ENCODE measurements at regions not wholly inside any gene's neighbourhood (a gene's known extent, or its start where the extent isn't known, plus 50 kb on each side); places are given as distances from the start of the nearest gene placed in this dataset.

DNA sequence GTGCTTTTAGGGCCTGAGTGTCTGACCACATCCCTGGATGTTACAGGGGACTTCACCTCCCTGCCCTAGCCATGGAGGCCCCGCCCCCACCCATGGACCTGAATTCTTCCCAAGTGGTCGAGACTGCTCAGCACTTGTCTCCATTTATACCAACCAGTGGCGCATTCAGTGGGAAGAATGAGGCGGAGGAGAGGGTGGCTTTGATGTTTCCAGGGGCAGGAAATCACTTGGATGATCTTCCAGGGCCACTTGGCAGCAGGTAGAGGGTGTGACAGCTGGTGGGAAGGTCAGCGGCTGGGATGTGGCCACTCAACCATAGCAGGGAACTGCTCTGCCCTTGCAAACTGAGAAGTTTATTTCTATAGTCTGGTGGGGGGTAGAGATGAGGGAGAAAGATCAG lies 155.1 kb upstream of the BLID start:
- Histone ChIP-seq H3K4me3 (ENCODE audit: insufficient read depth, low read depth, low read length) (no peak overlapping the region), H3K27me3 (ENCODE audit: control insufficient read depth, insufficient read depth, low read length) (no peaks in the 10 kb centered on the region), H3K36me3 (replicated peaks; ENCODE audit: control insufficient read depth, insufficient read depth, low read length) (no peaks in the 10 kb centered on the region)
- DNase-seq = no peak

DNA sequence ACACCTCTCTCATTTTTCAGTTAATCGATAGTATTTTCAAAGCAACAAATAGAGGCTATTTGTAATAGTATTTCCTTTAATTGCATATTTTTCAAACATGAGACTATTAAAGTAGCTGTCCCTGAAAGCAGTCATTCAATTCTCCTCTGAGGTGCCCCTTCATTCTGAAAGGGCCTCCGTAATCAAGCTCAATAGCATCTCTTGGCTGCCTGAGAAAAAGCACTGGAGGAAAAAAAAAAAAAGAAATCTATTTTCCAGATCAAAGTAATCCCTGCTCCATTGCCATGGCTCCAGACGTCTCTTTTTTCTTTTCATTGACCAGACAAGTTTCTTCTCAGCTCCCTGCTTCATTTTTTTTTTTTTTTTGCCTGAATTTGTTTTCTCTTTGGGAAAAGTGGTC lies 154.5 kb upstream of the BLID start:
- no peak for DNase-seq
- no peak overlapping the region for H3K4me3 ChIP-seq (ENCODE audit: insufficient read depth, low read depth, low read length)
- no peaks in the 10 kb centered on the region for H3K36me3 ChIP-seq (replicated peaks; ENCODE audit: control insufficient read depth, insufficient read depth, low read length)
- no peaks in the 10 kb centered on the region for H3K27me3 ChIP-seq (ENCODE audit: control insufficient read depth, insufficient read depth, low read length)

DNA sequence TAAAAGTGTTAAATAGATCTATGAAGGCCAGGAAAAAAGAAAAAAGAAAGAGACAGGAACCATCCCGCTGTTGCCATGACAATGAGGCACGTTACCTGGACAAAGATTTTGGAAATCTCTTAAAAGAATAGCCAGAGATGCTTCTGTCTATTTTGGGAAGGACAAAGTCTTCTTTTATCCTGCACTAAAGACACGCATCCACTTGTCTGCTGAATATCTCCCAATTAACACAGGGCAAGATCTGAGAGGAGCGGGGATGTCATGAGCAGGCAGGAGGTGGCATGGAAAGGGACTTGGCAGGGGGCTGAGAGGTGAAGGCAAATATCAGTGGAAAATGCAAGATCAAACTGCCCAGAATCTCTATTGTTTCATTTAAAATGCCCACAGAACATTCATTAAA lies 153.8 kb upstream of the BLID start:
- H3K27me3 ChIP-seq (ENCODE audit: control insufficient read depth, insufficient read depth, low read length) = no peaks in the 10 kb centered on the region
- H3K4me3 ChIP-seq (ENCODE audit: insufficient read depth, low read depth, low read length) = no peak overlapping the region
- no peaks in the 10 kb centered on the region for H3K36me3 ChIP-seq (replicated peaks; ENCODE audit: control insufficient read depth, insufficient read depth, low read length)
- no peak for DNase-seq

DNA sequence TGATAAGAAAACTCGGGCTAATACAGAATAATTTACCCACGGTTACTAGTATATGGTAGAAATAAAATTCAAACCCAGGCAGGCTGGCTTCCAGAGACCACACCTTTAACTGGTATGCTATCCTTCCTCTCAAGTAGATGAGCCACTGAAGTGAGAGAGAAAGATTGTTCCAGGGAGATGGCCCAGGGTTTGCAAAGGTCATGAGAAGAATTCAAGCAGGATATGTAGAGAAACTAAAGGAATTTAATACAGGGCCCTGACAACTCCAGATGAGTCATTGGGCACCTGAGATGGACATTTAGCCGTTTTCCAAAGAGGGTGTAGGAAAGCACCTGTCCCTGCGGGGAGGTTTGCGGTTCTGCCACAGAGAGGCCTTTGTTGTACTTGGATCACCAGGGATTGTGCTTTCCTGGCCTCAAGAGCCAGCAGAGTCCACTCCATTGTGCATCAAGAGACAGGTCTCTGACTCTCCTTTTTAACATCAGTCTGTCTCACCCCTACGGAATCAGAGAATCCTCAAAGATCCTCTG lies 152.7 kb upstream of the BLID start:
- DNase-seq = no peak
- Histone ChIP-seq H3K27me3 (ENCODE audit: control insufficient read depth, insufficient read depth, low read length) (no peaks in the 10 kb centered on the region), H3K36me3 (replicated peaks; ENCODE audit: control insufficient read depth, insufficient read depth, low read length) (no peaks in the 10 kb centered on the region), H3K4me3 (ENCODE audit: insufficient read depth, low read depth, low read length) (no peak overlapping the region)

DNA sequence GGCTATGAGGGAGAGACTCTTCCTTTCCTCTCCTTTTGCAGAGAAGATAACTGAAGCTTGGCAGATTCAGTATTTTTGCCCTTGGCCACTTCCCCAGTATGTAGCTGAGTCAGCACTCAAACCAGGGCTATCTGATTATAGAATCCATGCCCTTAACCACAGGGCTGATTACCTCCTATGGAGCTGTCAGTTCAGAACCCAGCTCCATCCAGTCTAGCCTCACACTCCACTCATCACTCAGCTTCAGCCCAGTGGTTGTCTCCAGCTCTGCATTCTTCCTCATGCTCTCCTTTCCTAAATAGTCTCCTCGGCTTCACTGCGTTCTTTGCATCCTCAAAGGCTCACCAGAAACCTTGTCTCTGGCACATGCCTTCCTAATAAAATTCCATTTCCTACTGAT lies 151.6 kb upstream of the BLID start:
- Histone ChIP-seq H3K27me3 (ENCODE audit: control insufficient read depth, insufficient read depth, low read length) (no peaks in the 10 kb centered on the region), H3K4me3 (ENCODE audit: insufficient read depth, low read depth, low read length) (no peak overlapping the region), H3K36me3 (replicated peaks; ENCODE audit: control insufficient read depth, insufficient read depth, low read length) (no peaks in the 10 kb centered on the region)
- no peak for DNase-seq

DNA sequence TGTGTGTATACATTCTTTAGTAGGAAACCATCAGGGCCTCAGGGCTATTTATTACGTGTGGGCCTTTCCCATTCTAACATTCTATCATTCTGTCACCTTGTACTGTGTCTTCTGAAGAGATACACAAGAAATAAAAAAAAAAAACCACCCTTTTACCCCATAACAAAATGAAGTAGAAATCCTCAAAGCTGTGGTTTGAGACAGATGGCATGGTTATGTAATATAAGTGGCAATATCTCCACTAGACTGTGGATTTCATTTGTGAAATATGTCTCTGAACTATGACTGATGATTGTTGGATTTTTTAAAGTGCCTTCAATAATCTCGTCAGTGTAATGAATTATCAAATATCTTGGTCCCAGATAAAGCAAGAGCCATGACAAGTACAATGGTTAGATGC lies 150.0 kb upstream of the BLID start:
- DNase-seq = no peak
- no peaks in the 10 kb centered on the region for H3K27me3 ChIP-seq (ENCODE audit: control insufficient read depth, insufficient read depth, low read length)
- no peaks in the 10 kb centered on the region for H3K36me3 ChIP-seq (replicated peaks; ENCODE audit: control insufficient read depth, insufficient read depth, low read length)
- H3K4me3 ChIP-seq (ENCODE audit: insufficient read depth, low read depth, low read length) = no peak overlapping the region

DNA sequence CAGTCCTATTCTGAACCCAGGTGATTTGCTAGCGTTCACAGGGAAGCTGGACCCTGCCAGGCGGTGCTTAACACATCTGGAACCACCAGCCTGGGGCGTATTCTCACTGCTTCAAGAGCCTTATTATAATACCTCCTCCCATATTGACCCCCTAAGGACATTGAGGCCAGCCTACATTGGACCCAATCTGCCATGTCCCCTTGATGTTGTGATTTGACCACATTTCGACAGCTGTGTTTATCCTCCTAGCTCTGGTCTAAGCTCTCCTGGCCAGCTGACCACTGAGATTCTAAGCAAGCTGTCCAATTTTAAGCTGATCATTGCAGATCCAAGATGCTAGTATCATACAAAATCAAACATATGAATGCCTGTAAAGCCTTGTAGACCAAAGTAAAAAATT lies 148.1 kb upstream of the BLID start:
- Histone ChIP-seq H3K4me3 (ENCODE audit: insufficient read depth, low read depth, low read length) (no peak overlapping the region), H3K27me3 (ENCODE audit: control insufficient read depth, insufficient read depth, low read length) (no peaks in the 10 kb centered on the region), H3K36me3 (replicated peaks; ENCODE audit: control insufficient read depth, insufficient read depth, low read length) (no peaks in the 10 kb centered on the region)
- DNase-seq = no peak

DNA sequence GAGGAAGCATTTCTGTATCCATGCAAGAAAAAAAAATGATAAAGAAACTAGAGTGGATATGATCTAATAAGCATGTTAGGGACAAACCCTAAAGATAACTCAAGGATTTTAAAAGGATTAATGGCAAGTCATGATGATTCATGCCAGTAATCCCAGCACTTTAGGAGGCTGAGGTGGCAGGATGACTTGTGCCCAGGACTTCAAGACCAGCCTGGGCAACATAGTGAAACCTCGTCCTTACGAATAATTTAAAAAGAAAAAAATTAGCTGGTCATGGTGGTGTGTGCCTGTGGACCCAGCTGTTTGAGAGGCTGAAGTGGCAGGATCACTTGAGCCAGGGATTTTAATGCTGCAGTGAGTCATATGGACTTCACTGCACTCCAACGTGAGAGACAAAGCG lies 145.5 kb upstream of the BLID start:
- no peak for DNase-seq
- Histone ChIP-seq H3K4me3 (ENCODE audit: insufficient read depth, low read depth, low read length) (no peak overlapping the region), H3K36me3 (replicated peaks; ENCODE audit: control insufficient read depth, insufficient read depth, low read length) (no peaks in the 10 kb centered on the region), H3K27me3 (ENCODE audit: control insufficient read depth, insufficient read depth, low read length) (no peaks in the 10 kb centered on the region)

DNA sequence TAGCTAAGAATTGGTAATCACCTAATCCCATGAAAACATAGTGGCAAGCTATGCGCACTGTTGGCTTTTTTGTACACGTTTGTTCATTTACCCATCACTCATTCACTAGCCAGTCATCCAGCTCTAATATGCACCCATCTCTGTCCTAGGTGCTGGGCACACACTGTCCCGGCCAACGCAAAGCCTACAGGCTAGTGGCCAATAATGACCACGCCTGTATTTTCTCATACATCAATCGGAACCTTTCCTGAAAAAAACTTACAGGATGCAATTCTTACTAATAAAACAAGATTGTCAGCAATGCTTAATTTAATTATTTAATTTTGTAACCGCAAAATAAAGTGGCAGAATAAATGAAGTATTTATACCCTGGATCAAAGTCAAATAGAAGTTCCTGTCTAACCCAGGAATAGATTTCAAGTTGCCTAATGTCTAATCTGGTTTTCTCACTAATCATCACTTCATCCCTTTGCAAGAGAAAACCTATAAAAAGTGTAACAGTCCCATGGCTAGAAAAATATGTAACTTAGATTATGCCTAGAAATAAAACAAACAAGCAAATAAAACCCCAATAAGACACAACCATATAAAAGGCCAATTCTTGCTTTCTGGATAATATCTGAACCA lies 143.3 kb upstream of the BLID start:
- no peak for DNase-seq
- Histone ChIP-seq H3K4me3 (ENCODE audit: insufficient read depth, low read depth, low read length) (no peak overlapping the region), H3K27me3 (ENCODE audit: control insufficient read depth, insufficient read depth, low read length) (no peaks in the 10 kb centered on the region; the same call in 1 of the 2 replicates), H3K36me3 (replicated peaks; ENCODE audit: control insufficient read depth, insufficient read depth, low read length) (no peaks in the 10 kb centered on the region)

DNA sequence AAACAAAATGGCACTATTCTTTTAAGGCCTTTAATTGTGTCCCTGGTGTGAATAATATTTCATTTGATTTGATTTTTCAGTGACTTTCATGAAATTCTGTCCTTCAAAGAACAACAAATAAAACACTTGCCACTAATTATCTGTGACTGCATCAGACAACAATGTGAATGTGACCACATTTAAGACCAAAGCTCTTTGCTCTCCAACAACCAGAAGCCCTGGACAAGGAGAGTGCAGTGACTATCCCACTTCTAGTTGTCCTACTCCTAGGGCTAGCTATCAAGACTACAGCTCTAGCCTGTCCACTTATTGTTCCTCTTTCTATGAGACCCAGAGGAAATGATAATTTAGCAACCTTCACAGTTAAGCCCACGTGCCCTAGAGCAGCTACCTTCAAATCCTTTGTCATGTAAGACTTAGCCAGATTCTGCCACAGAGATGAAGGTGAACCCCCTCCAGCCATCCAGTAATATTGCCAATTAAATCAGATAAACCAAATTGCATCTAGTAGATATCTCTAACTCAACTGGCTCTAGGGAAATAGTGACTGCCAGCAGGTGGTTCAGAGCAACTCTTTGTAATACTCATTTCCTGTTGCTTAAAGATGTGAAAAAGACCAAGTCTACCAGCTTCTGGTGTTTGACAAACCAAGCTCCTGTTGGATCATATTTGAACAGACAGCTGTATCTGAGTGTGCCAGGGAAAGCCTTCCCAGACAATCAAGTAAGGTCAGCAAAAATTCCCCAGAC lies 142.6 kb upstream of the BLID start:
- no peaks in the 10 kb centered on the region; the same call in 1 of the 2 replicates for H3K27me3 ChIP-seq (ENCODE audit: control insufficient read depth, insufficient read depth, low read length)
- no peaks in the 10 kb centered on the region for H3K36me3 ChIP-seq (replicated peaks; ENCODE audit: control insufficient read depth, insufficient read depth, low read length)
- DNase-seq = no peak
- H3K4me3 ChIP-seq (ENCODE audit: insufficient read depth, low read depth, low read length) = no peak overlapping the region

DNA sequence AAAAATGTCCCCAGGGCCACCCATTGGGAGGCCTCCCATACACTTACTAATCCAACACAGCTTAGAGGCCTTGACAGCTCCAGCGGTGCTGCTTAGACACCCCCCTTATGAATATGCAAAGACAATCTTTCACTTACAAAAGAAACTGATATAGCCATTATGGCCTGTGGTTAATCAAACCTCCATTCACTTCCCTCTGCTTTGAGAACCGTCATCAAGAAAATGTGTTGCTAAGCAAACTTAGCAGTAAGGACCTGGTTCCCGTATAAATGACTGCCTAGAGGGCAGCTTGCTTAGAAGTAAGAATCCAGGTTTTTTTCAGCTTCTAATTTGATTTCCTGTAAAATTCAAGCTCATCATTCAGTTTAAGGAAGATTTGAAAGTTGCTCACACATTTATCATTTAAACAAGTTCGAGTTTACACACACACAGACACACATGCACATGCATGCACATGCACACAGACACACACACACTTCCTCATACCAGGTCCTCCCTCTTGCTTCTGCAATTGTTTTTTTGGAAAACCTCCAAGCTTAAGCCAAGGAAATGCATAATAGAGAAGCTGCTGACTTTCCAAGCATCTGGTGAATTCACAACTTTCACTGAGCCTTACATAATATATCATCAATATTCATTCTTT lies 137.7 kb upstream of the BLID start:
- DNase-seq = no peak
- no peaks in the 10 kb centered on the region; the same call in 1 of the 2 replicates for H3K27me3 ChIP-seq (ENCODE audit: control insufficient read depth, insufficient read depth, low read length)
- H3K4me3 ChIP-seq (ENCODE audit: insufficient read depth, low read depth, low read length) = no peak overlapping the region
- no peaks in the 10 kb centered on the region for H3K36me3 ChIP-seq (replicated peaks; ENCODE audit: control insufficient read depth, insufficient read depth, low read length)

DNA sequence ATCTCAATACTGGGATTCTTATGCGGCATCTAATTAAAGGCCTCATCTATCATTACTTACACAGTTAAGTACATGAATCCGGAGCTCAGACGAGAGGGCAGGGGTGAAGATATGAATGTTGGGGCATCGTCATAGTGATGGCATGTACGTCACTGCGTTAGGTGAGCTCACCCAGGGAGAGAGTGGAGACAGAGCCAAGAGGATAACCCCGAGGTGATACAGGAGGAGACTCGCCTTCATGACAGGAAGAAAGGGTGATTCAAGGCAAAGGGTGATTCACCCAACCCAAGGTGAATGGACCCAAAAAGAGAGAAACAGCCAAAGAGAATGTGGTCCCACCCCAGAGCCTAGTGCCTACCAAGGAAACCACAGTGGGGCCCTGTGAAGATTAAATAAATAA lies 132.9 kb upstream of the BLID start:
- H3K4me3 ChIP-seq (ENCODE audit: insufficient read depth, low read depth, low read length) = no peak overlapping the region
- DNase-seq = no peak

DNA sequence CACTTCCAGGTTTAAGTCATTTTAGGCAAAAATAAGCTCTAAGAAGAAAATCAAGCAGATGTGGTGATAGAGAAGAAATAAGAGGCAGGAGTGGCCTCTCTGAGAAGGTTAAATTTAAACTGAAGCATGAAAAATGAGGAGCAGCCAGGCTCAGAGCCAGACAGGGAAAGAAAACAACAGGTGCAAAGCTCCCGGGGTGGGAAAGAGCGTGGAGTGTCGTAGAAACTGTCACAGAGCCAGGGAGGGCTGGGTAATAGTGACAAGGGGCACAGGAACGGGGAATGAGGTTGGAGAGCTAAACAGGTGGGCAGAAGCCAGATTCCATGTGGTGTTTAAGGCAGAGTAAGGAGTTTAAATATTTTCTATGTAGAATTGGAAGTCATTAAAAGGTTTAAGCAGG lies 132.1 kb upstream of the BLID start:
- no peaks in the 10 kb centered on the region; the same call in 1 of the 2 replicates for H3K27me3 ChIP-seq (ENCODE audit: control insufficient read depth, insufficient read depth, low read length)
- no peaks in the 10 kb centered on the region for H3K36me3 ChIP-seq (replicated peaks; ENCODE audit: control insufficient read depth, insufficient read depth, low read length)
- H3K4me3 ChIP-seq (ENCODE audit: insufficient read depth, low read depth, low read length) = no peak overlapping the region
- no peak for DNase-seq

More for the DNA sequence above, 132.9 kb upstream of the BLID start:
- Histone ChIP-seq H3K36me3 (replicated peaks; ENCODE audit: control insufficient read depth, insufficient read depth, low read length) (no peaks in the 10 kb centered on the region), H3K27me3 (ENCODE audit: control insufficient read depth, insufficient read depth, low read length) (no peaks in the 10 kb centered on the region; the same call in 1 of the 2 replicates)

DNA sequence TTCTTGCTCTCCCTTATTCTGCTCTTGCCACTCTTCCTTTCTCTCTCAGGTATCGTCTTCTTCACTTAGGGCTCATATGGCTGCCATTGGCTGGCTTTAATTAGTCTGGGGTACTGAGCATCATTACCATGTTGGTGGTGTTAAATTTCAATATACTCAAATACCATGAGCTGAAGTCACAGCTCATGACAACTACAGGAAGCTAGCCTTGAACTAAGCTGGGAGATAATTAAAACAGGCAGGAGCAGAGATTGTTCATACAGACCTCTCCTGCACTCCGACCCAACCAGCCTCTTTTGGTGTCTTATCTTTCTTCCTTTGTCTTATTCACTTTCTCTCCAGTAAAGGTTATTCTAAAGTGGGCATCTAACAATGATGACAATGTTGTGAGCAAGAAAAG lies 130.9 kb upstream of the BLID start:
- no peak overlapping the region for H3K4me3 ChIP-seq (ENCODE audit: insufficient read depth, low read depth, low read length)
- no peak for DNase-seq
- no peaks in the 10 kb centered on the region; the same call in 1 of the 2 replicates for H3K27me3 ChIP-seq (ENCODE audit: control insufficient read depth, insufficient read depth, low read length)
- no peaks in the 10 kb centered on the region for H3K36me3 ChIP-seq (replicated peaks; ENCODE audit: control insufficient read depth, insufficient read depth, low read length)

DNA sequence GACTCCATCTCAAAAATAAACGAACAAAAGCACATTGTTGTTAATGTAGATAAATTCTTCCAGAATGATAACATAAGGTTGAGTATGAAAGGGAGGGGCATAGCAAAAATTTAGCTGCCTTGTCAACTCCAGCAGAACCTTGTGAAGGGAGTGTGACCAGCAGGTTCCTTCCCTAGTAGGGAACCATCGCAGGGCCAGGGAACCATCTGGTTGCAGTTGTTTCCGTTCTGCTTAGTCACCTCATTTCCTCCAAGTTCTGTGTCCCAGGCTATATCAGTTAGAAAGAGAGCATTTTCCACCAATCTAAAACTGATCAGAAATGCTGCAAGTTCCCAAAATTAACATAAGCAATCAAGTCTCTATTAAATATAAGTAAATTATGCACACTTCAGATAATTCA lies 126.7 kb upstream of the BLID start:
- no peak overlapping the region for H3K4me3 ChIP-seq (ENCODE audit: insufficient read depth, low read depth, low read length)
- no peak for DNase-seq

More for the DNA sequence above, 126.7 kb upstream of the BLID start:
- Histone ChIP-seq H3K36me3 (replicated peaks; ENCODE audit: control insufficient read depth, insufficient read depth, low read length) (no peaks in the 10 kb centered on the region), H3K27me3 (ENCODE audit: control insufficient read depth, insufficient read depth, low read length) (no peaks in the 10 kb centered on the region)
